HCT116 (cell line): ENCODE measurements at regions not wholly inside any gene's neighbourhood (a gene's known extent, or its start where the extent isn't known, plus 50 kb on each side); places are given as distances from the start of the nearest gene placed in this dataset.

Experiments used
- CTCF ChIP-seq, 3 experiments: fragments of 200-600 bp in 1 of 3; sonication (generic) in 1 of 3; IDR thresholded peaks in 2 of 3; conservative IDR thresholded peaks in 1 of 3; 2 replicates each; pipeline ENCODE4 v1.5.1; 2012 to 2017; ENCODE audit warnings: low read depth in 2 of 3, low read length in 2 of 3, antibody characterized with exemption in 1 of 3, borderline replicate concordance in 1 of 3, control low read depth in 1 of 3, mild to moderate bottlenecking in 1 of 3, mixed read lengths in 1 of 3, mixed run types in 1 of 3, moderate library complexity in 1 of 3; ENCODE audit not compliant: insufficient read depth in 1 of 3
- EZH2 ChIP-seq: fragments of 200-600 bp; sonication (generic); IDR thresholded peaks from 2 replicates; pipeline ENCODE4 v1.6.1; 2017; ENCODE audit warnings: antibody characterized with exemption, mixed run types
- FOSL1 ChIP-seq: IDR thresholded peaks from 2 replicates; pipeline ENCODE4 v1.6.1; 2012; ENCODE audit warnings: low read depth
- POLR2A ChIP-seq: IDR thresholded peaks from 2 replicates; pipeline ENCODE4 v1.7.0; 2011; ENCODE audit warnings: borderline replicate concordance; ENCODE audit not compliant: insufficient read depth, insufficient read length; ENCODE audit errors: extremely low read depth
- REST ChIP-seq: IDR thresholded peaks from 2 replicates; pipeline ENCODE4 v1.6.1; 2012; ENCODE audit warnings: low read depth

- TF ChIP-seq REST, result no peak
- TF ChIP-seq CTCF (IDR thresholded peaks at IDR 0.05 in 2 of 3, conservative IDR thresholded peaks at IDR 0.05 in 1 of 3; ENCODE audit: borderline replicate concordance in 1 of 3, insufficient read depth in 1 of 3, low read depth in 2 of 3, low read length in 2 of 3), result no peak
- TF ChIP-seq POLR2A, result no peak
- TF ChIP-seq FOSL1, result no peak
- no peak for TF ChIP-seq EZH2
These were observed 134.3 kb upstream of the CDH9 start for GRCh38 chr5:27172693-27173092.
